ENCODE measurements at regions not wholly inside any gene's neighbourhood (a gene's known extent, or its start where the extent isn't known, plus 50 kb on each side); places are given as distances from the start of the nearest gene placed in this dataset.

DNA sequence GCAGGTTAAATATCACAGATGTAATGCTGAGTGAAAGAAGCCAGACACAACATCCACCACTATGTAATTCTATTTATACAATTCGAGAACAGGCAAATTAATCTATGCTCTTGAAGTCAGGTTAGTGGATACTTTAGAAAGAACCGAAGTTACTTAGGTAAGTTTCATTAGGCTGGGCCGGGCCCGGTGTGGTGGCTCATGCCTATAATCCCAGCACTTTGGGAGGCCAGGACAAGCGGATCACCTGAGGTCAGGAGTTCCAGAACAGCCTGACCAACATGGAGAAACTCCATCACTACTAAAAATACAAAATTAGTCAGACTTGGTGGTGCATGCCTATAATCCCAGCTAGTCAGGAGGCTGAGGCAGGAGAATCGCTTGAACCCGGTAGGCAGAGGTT, 1105.7 kb downstream of the NSUN3 start:
- TF ChIP-seq POLR2AphosphoS5 (IDR thresholded peaks at IDR 0.05; ENCODE audit: borderline replicate concordance, low read depth, low read length): no peak
- TF ChIP-seq EZH2 (IDR thresholded peaks at IDR 0.05): no peak

Data from SK-N-MC (cell line).